ENCODE measurements at regions not wholly inside any gene's neighbourhood (a gene's known extent, or its start where the extent isn't known, plus 50 kb on each side); places are given as distances from the start of the nearest gene placed in this dataset.

DNA sequence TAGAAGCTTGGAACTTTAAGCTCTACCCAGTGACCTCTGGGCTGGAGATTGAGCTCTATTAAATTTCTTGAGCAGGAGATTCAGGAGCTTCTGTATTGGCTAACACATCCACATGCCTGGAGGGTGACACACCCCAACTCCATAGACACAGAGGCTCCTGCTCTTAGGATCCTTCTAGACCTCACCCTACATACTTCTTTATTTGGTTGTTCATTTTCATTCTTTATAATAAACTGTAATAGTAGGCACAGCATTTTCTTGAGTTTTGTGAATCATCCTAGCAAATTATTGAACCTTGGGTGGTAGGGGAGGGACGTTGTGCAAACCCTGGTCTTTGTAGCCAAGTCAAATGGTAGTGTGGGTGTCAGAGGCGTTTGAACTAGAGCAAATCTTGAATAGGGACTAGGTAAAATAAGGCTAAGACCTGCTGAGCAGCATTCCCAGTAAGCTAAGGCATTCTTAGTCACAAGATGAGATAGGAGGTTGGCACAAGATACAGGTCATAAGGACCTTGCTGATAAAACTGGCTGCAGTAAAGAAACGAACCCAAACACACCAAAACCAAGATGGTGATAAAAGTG lies 323.8 kb upstream of the GALNT5 start:
- H3K79me1 ChIP-seq (ENCODE audit: low read length), result no peaks in the 10 kb centered on the region
- no peak overlapping the region for H3K4me3 ChIP-seq (ENCODE audit: low read length)
- H3K27me3 ChIP-seq (ENCODE audit: insufficient read depth, low read length, poor library complexity), result no peaks in the 10 kb centered on the region
- H4K8ac ChIP-seq (ENCODE audit: low read depth, low read length), result no peak overlapping the region
- H3K9ac ChIP-seq (ENCODE audit: low read length), result no peak overlapping the region
- H3K23ac ChIP-seq (ENCODE audit: low read length), result no peak overlapping the region
- H3K79me2 ChIP-seq (ENCODE audit: control insufficient read depth, insufficient read depth, low read length), result no peaks in the 10 kb centered on the region
- H3K4me2 ChIP-seq (ENCODE audit: low read length), result no peak overlapping the region
- no peak overlapping the region for H3K4ac ChIP-seq (ENCODE audit: low read depth, low read length)
- H4K5ac ChIP-seq (ENCODE audit: low read length), result no peak overlapping the region
- no peak overlapping the region for H2BK120ac ChIP-seq (ENCODE audit: low read depth, low read length)
- H2AK5ac ChIP-seq (ENCODE audit: low read length), result no peak overlapping the region
- H3K27ac ChIP-seq (ENCODE audit: low read depth, low read length), result no peak overlapping the region
- no CpG with 5 or more reads among the region's 3 CpGs for WGBS (ENCODE audit: extremely low coverage, insufficient coverage, low lambda C conversion rate)
- DNase-seq, result no peak
- H3K18ac ChIP-seq (ENCODE audit: low read length), result no peak overlapping the region
- H3K36me3 ChIP-seq (ENCODE audit: control insufficient read depth, insufficient read depth, low read length), result no peaks in the 10 kb centered on the region
- no peaks in the 10 kb centered on the region for H3K4me1 ChIP-seq (ENCODE audit: control insufficient read depth, low read depth, low read length)
- H3K56ac ChIP-seq (ENCODE audit: low read length), result no peak overlapping the region
- no peak overlapping the region for H2BK15ac ChIP-seq (replicated peaks; ENCODE audit: low read depth)
- no peak overlapping the region for H2BK5ac ChIP-seq (ENCODE audit: low read length)

DNA sequence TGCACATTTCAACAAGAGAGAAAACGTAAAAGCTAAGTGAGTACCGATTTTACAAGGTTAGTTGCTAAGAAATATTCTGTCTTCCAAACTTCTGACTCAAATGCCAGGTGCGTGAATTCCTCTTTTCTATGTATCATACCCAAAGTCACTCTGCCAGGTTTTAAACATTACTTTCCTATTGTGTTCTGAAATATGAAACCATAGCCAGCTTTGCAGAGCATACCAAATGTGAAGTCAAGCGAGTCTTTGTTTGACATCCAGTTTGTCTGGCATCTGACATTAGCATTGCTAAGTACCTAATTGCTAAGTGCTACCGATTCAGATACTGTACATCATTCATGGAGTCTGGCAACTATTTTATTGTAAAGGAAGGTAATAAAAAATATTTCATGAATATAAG lies 321.9 kb upstream of the GALNT5 start:
- Histone ChIP-seq H3K79me2 (ENCODE audit: control insufficient read depth, insufficient read depth, low read length) (no peaks in the 10 kb centered on the region), H3K4me1 (ENCODE audit: control insufficient read depth, low read depth, low read length) (no peaks in the 10 kb centered on the region), H3K56ac (ENCODE audit: low read length) (no peak overlapping the region), H2BK5ac (ENCODE audit: low read length) (no peak overlapping the region), H3K36me3 (ENCODE audit: control insufficient read depth, insufficient read depth, low read length) (no peaks in the 10 kb centered on the region), H3K4ac (ENCODE audit: low read depth, low read length) (no peak overlapping the region), H3K9ac (ENCODE audit: low read length) (no peak overlapping the region), H3K27ac (ENCODE audit: low read depth, low read length) (no peak overlapping the region), H2AK5ac (ENCODE audit: low read length) (no peak overlapping the region), H3K79me1 (ENCODE audit: low read length) (no peaks in the 10 kb centered on the region), H3K18ac (ENCODE audit: low read length) (no peak overlapping the region), H2BK120ac (ENCODE audit: low read depth, low read length) (no peak overlapping the region), H4K5ac (ENCODE audit: low read length) (no peak overlapping the region), H2BK15ac (replicated peaks; ENCODE audit: low read depth) (no peak overlapping the region), H3K4me2 (ENCODE audit: low read length) (no peak overlapping the region), H3K23ac (ENCODE audit: low read length) (no peak overlapping the region), H4K8ac (ENCODE audit: low read depth, low read length) (no peak overlapping the region), H3K4me3 (ENCODE audit: low read length) (no peak overlapping the region), H3K27me3 (ENCODE audit: insufficient read depth, low read length, poor library complexity) (no peaks in the 10 kb centered on the region)
- no peak for DNase-seq
- no CpG with 5 or more reads among the region's 5 CpGs for WGBS (ENCODE audit: extremely low coverage, insufficient coverage, low lambda C conversion rate)

DNA sequence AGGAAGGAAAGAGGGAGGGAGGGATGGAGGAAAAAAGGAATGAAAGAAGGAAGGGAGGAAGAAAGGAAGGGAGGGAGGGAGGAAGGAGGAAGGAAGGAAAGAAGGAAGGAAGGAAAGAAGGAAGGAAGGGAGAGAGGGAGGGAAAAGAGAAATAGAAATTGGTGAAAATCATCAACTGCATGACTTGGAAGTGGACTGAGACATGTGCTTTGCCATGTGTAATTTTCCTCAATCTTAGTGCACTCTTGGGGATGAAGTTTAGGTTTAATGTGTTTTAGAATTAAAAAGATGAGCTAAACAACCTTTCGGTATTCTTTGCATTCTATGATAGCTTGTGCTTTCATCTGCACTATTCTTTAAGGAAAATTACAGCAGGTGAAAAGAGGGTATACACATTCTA lies 320.1 kb upstream of the GALNT5 start:
- Histone ChIP-seq H4K5ac (ENCODE audit: low read length) (no peak overlapping the region), H3K27me3 (ENCODE audit: insufficient read depth, low read length, poor library complexity) (no peaks in the 10 kb centered on the region), H3K79me1 (ENCODE audit: low read length) (no peaks in the 10 kb centered on the region), H2AK5ac (ENCODE audit: low read length) (no peak overlapping the region), H2BK15ac (replicated peaks; ENCODE audit: low read depth) (no peak overlapping the region), H3K4me2 (ENCODE audit: low read length) (no peak overlapping the region), H3K36me3 (ENCODE audit: control insufficient read depth, insufficient read depth, low read length) (no peaks in the 10 kb centered on the region), H3K4me3 (ENCODE audit: low read length) (no peak overlapping the region), H3K56ac (ENCODE audit: low read length) (no peak overlapping the region), H3K23ac (ENCODE audit: low read length) (no peak overlapping the region), H3K9ac (ENCODE audit: low read length) (no peak overlapping the region), H3K18ac (ENCODE audit: low read length) (no peak overlapping the region), H4K8ac (ENCODE audit: low read depth, low read length) (no peak overlapping the region), H3K4me1 (ENCODE audit: control insufficient read depth, low read depth, low read length) (no peaks in the 10 kb centered on the region), H3K27ac (ENCODE audit: low read depth, low read length) (no peak overlapping the region), H2BK5ac (ENCODE audit: low read length) (no peak overlapping the region), H3K4ac (ENCODE audit: low read depth, low read length) (no peak overlapping the region), H2BK120ac (ENCODE audit: low read depth, low read length) (no peak overlapping the region), H3K79me2 (ENCODE audit: control insufficient read depth, insufficient read depth, low read length) (no peaks in the 10 kb centered on the region)
- no peak for DNase-seq
- no CpG with 5 or more reads among the region's 1 CpG for WGBS (ENCODE audit: extremely low coverage, insufficient coverage, low lambda C conversion rate)

DNA sequence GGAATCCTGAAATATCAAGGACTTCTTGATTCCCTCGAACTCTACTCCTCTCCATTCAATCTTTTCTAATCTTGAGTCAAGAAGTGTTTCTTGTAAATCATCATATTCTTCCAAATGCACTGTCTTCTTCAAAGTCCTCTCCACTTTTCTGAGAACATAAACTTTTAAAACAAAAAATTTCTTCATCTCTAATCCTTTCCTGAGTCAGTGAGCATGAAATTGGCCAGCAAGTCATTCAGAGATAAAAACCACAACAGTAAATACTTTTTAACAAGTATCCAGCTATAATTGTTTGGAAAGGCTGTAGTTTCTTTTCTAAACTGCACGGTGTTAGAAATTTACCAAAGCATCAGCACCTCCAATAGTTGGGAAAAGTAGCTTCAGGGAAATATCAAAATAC lies 312.6 kb upstream of the GALNT5 start:
- no peak overlapping the region for H2BK15ac ChIP-seq (replicated peaks; ENCODE audit: low read depth)
- no peak overlapping the region for H3K4ac ChIP-seq (ENCODE audit: low read depth, low read length)
- no peak overlapping the region for H2AK5ac ChIP-seq (ENCODE audit: low read length)
- WGBS (ENCODE audit: extremely low coverage, insufficient coverage, low lambda C conversion rate), result no CpG with 5 or more reads among the region's 2 CpGs
- H3K27me3 ChIP-seq (ENCODE audit: insufficient read depth, low read length, poor library complexity), result no peaks in the 10 kb centered on the region
- H4K8ac ChIP-seq (ENCODE audit: low read depth, low read length), result no peak overlapping the region
- no peaks in the 10 kb centered on the region for H3K4me1 ChIP-seq (ENCODE audit: control insufficient read depth, low read depth, low read length)
- H2BK5ac ChIP-seq (ENCODE audit: low read length), result no peak overlapping the region
- H4K5ac ChIP-seq (ENCODE audit: low read length), result no peak overlapping the region
- H3K23ac ChIP-seq (ENCODE audit: low read length), result no peak overlapping the region
- no peak overlapping the region for H2BK120ac ChIP-seq (ENCODE audit: low read depth, low read length)
- H3K9ac ChIP-seq (ENCODE audit: low read length), result no peak overlapping the region
- DNase-seq, result no peak
- no peak overlapping the region for H3K18ac ChIP-seq (ENCODE audit: low read length)
- no peaks in the 10 kb centered on the region for H3K36me3 ChIP-seq (ENCODE audit: control insufficient read depth, insufficient read depth, low read length)
- H3K79me1 ChIP-seq (ENCODE audit: low read length), result no peaks in the 10 kb centered on the region
- H3K79me2 ChIP-seq (ENCODE audit: control insufficient read depth, insufficient read depth, low read length), result no peaks in the 10 kb centered on the region
- H3K4me2 ChIP-seq (ENCODE audit: low read length), result no peak overlapping the region
- H3K27ac ChIP-seq (ENCODE audit: low read depth, low read length), result no peak overlapping the region
- no peak overlapping the region for H3K4me3 ChIP-seq (ENCODE audit: low read length)
- no peak overlapping the region for H3K56ac ChIP-seq (ENCODE audit: low read length)

DNA sequence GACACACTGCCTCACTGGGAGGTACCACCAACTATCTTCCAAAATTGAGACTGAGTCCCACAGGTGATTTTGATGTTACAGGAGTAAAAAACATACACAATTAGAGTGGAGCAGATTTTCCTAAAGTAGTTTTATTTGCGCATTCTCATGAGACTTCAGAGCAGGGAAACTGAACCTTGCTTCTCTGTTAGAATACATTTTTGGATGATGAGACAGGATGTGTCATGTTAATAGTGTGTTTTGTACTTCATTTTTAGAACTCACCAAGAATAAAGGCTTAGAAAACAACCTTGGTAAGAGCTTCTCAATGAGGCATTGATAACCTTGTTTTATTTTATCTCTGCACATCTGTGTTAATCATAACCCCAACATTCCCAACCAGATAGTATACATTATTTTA lies 310.2 kb upstream of the GALNT5 start:
- Histone ChIP-seq H3K79me2 (ENCODE audit: control insufficient read depth, insufficient read depth, low read length) (no peaks in the 10 kb centered on the region), H3K23ac (ENCODE audit: low read length) (no peak overlapping the region), H3K36me3 (ENCODE audit: control insufficient read depth, insufficient read depth, low read length) (no peaks in the 10 kb centered on the region), H2BK15ac (replicated peaks; ENCODE audit: low read depth) (no peak overlapping the region), H3K4me1 (ENCODE audit: control insufficient read depth, low read depth, low read length) (no peaks in the 10 kb centered on the region), H3K27me3 (ENCODE audit: insufficient read depth, low read length, poor library complexity) (no peaks in the 10 kb centered on the region), H3K9ac (ENCODE audit: low read length) (no peak overlapping the region), H2BK5ac (ENCODE audit: low read length) (no peak overlapping the region), H2AK5ac (ENCODE audit: low read length) (no peak overlapping the region), H2BK120ac (ENCODE audit: low read depth, low read length) (no peak overlapping the region), H4K5ac (ENCODE audit: low read length) (no peak overlapping the region), H3K27ac (ENCODE audit: low read depth, low read length) (no peak overlapping the region), H3K18ac (ENCODE audit: low read length) (no peak overlapping the region), H4K8ac (ENCODE audit: low read depth, low read length) (no peak overlapping the region), H3K4me2 (ENCODE audit: low read length) (no peak overlapping the region), H3K4ac (ENCODE audit: low read depth, low read length) (no peak overlapping the region), H3K4me3 (ENCODE audit: low read length) (no peak overlapping the region), H3K56ac (ENCODE audit: low read length) (no peak overlapping the region), H3K79me1 (ENCODE audit: low read length) (no peaks in the 10 kb centered on the region)
- no CpG with 5 or more reads among the region's 1 CpG for WGBS (ENCODE audit: extremely low coverage, insufficient coverage, low lambda C conversion rate)
- DNase-seq, result no peak

DNA sequence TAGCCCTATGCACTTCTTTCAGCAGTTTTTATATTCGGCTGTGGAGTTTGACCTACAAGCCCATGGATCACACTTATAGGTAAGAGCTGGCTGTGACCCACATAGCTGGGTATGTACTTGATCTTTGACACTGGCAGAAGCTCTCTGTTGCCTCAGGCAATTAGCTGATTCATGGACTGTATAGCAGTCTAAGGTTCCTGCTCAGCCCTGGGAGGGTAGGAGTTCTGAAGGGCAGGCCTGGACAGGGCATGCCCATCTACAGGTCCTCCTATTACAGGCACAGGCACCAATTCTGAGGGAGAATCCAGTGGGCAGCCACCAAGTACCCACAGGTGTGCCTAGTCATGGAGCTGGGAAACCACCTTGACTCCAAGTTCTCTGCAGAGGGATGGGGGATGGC lies 301.8 kb upstream of the GALNT5 start:
- H3K23ac ChIP-seq (ENCODE audit: low read length), result no peak overlapping the region
- no peaks in the 10 kb centered on the region for H3K79me1 ChIP-seq (ENCODE audit: low read length)
- no peak overlapping the region for H2BK5ac ChIP-seq (ENCODE audit: low read length)
- no peaks in the 10 kb centered on the region for H3K36me3 ChIP-seq (ENCODE audit: control insufficient read depth, insufficient read depth, low read length)
- H3K4ac ChIP-seq (ENCODE audit: low read depth, low read length), result no peak overlapping the region
- no peaks in the 10 kb centered on the region for H3K27me3 ChIP-seq (ENCODE audit: insufficient read depth, low read length, poor library complexity)
- no CpG with 5 or more reads among the region's 1 CpG for WGBS (ENCODE audit: extremely low coverage, insufficient coverage, low lambda C conversion rate)
- H3K4me1 ChIP-seq (ENCODE audit: control insufficient read depth, low read depth, low read length), result no peaks in the 10 kb centered on the region
- H3K4me2 ChIP-seq (ENCODE audit: low read length), result no peak overlapping the region
- H3K18ac ChIP-seq (ENCODE audit: low read length), result no peak overlapping the region
- H2BK15ac ChIP-seq (replicated peaks; ENCODE audit: low read depth), result no peak overlapping the region
- H3K4me3 ChIP-seq (ENCODE audit: low read length), result no peak overlapping the region
- no peak overlapping the region for H2BK120ac ChIP-seq (ENCODE audit: low read depth, low read length)
- no peak overlapping the region for H3K9ac ChIP-seq (ENCODE audit: low read length)
- H3K56ac ChIP-seq (ENCODE audit: low read length), result no peak overlapping the region
- no peak overlapping the region for H4K5ac ChIP-seq (ENCODE audit: low read length)
- H4K8ac ChIP-seq (ENCODE audit: low read depth, low read length), result no peak overlapping the region
- no peaks in the 10 kb centered on the region for H3K79me2 ChIP-seq (ENCODE audit: control insufficient read depth, insufficient read depth, low read length)
- no peak for DNase-seq
- no peak overlapping the region for H3K27ac ChIP-seq (ENCODE audit: low read depth, low read length)
- no peak overlapping the region for H2AK5ac ChIP-seq (ENCODE audit: low read length)
